SIG-M5 treated with dmso at 0.1 percent for 504 hours (cell line): ENCODE measurements at regions not wholly inside any gene's neighbourhood (a gene's known extent, or its start where the extent isn't known, plus 50 kb on each side); places are given as distances from the start of the nearest gene placed in this dataset.

Source experiments
- DNase-seq: peaks from one replicate; lab custom pipeline; 2025; ENCODE audit not compliant: unreplicated experiment; lab: John Stamatoyannopoulos, UW

GRCh38 chr5:54774281-54775170 lies 210.9 kb downstream of the ESM1 start:
- no peak for DNase-seq

GRCh38 chr5:54772684-54773083 lies 212.7 kb downstream of the ESM1 start:
- peak; percentile 37 for DNase-seq

- DNase-seq = no peak
Measured at GRCh38 chr5:54772231-54772630, 213.2 kb downstream of the ESM1 start.

GRCh38 chr5:54769746-54770145 lies 215.6 kb downstream of the ESM1 start:
- DNase-seq = no peak

- DNase-seq = no peak
Measured at GRCh38 chr5:54769072-54769471, 216.3 kb downstream of the ESM1 start.

GRCh38 chr5:54766748-54767147 lies 218.6 kb downstream of the ESM1 start:
- DNase-seq = no peak

- no peak for DNase-seq
Measured at GRCh38 chr5:54765165-54766028, 220.0 kb downstream of the ESM1 start.

- peak; percentile 24 for DNase-seq
Measured at GRCh38 chr5:54764102-54765090, 221.0 kb downstream of the ESM1 start.

- DNase-seq = no peak
Measured at GRCh38 chr5:54761213-54761701, 224.1 kb downstream of the ESM1 start.

- DNase-seq = peak; percentile 16
Measured at GRCh38 chr5:54760182-54760935, 225.0 kb downstream of the ESM1 start.

GRCh38 chr5:54758038-54758437 lies 227.4 kb downstream of the ESM1 start:
- DNase-seq = no peak

- DNase-seq = no peak
Measured at GRCh38 chr5:54757541-54757940, 227.9 kb downstream of the ESM1 start.

GRCh38 chr5:54756796-54757402 lies 228.5 kb downstream of the ESM1 start:
- no peak for DNase-seq

GRCh38 chr5:54756301-54756700 lies 229.1 kb downstream of the ESM1 start:
- DNase-seq = no peak

GRCh38 chr5:54754878-54755277 lies 230.5 kb downstream of the ESM1 start:
- DNase-seq = no peak

- DNase-seq = no peak
Measured at GRCh38 chr5:54754420-54754819, 231.0 kb downstream of the ESM1 start.

- DNase-seq = no peak
Measured at GRCh38 chr5:54753753-54754152, 231.6 kb downstream of the ESM1 start.

GRCh38 chr5:54753034-54753433 lies 232.4 kb downstream of the ESM1 start:
- DNase-seq = peak; percentile 60

- no peak for DNase-seq
Measured at GRCh38 chr5:54748527-54748926, 231.0 kb downstream of the SNX18 start.
